ENCODE measurements at regions not wholly inside any gene's neighbourhood (a gene's known extent, or its start where the extent isn't known, plus 50 kb on each side); places are given as distances from the start of the nearest gene placed in this dataset.

GRCh38 chr4:74632634-74633033 lies 161.7 kb downstream of the BTC start:
- TF ChIP-seq OSR1 (CRISPR knock-in tag; IDR thresholded peaks at IDR 0.05) (no peak), SNAI2 (CRISPR knock-in tag; IDR thresholded peaks at IDR 0.05) (no peak)

Measured in SK-N-SH treated with all-trans-retinoic acid at 6 μM for 48 hours (cell line).